ENCODE measurements at regions not wholly inside any gene's neighbourhood (a gene's known extent, or its start where the extent isn't known, plus 50 kb on each side); places are given as distances from the start of the nearest gene placed in this dataset.

DNA sequence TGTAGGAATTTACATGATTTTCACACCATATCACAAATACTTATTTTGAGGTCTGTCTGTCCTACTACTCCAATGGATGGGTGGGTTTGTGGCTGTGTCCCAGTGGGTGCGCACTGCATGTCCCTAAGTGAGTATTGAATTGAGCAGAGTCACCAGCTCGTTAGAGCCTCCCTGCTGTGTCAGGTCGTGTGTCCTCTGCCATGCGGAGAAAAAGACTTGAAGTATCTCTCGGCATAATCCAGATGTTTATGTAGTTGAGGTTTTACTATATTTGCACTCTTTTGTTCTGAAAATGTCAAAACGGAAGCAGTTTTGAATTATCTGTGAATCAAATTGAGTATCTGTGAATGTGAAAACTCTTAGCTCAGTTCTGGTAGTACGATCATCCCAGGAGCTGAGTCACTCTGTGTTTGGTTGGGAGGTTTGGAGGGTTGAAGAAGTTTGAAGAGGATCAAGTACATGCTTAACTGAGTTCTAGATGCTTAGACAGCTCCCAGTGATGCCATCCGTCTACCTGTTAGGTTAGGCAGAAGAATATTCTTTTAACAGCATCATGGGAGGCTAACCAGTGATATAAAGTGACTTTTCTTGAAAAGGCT, 194.2 kb downstream of the TENT4A start:
- intact Hi-C loops (cut with DNase I), result no loop called here

DNA sequence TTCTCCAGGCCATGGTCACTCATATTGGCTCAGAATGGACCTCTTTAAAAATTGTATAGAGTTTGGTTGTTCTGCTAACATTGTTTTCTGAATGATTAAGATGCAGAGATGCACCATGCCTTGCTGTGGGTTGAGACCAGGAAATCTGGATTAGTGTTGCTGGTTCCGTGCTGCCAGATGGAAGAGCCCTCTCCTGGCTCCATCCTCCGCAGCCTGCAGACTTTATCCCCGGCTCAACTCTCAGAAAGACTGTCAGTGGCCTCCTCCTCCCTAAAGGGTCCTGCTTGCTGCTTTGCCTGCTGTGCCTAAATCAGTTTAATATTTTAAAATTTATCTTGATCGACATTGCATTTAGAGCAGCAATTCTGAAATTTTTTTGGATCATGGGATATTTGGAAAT, 196.7 kb downstream of the TENT4A start:
- Histone ChIP-seq H3K9me3 (no peaks in the 10 kb centered on the region), H3K9ac (ENCODE audit: low read depth in 2 of 2, low read length in 2 of 2) (no peak overlapping the region), H3K4me1 (no peaks in the 10 kb centered on the region), H3K27me3 (no peaks in the 10 kb centered on the region), H3K36me3 (no peaks in the 10 kb centered on the region), H3K4me3 (no peak overlapping the region), H3K27ac (no peak overlapping the region)
- DNase-seq, result no peak
- intact Hi-C loops (cut with DNase I), result no loop called here
- TF ChIP-seq, protein P1, sequence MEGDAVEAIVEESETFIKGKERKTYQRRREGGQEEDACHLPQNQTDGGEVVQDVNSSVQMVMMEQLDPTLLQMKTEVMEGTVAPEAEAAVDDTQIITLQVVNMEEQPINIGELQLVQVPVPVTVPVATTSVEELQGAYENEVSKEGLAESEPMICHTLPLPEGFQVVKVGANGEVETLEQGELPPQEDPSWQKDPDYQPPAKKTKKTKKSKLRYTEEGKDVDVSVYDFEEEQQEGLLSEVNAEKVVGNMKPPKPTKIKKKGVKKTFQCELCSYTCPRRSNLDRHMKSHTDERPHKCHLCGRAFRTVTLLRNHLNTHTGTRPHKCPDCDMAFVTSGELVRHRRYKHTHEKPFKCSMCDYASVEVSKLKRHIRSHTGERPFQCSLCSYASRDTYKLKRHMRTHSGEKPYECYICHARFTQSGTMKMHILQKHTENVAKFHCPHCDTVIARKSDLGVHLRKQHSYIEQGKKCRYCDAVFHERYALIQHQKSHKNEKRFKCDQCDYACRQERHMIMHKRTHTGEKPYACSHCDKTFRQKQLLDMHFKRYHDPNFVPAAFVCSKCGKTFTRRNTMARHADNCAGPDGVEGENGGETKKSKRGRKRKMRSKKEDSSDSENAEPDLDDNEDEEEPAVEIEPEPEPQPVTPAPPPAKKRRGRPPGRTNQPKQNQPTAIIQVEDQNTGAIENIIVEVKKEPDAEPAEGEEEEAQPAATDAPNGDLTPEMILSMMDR (IDR thresholded peaks at IDR 0.05), result no peak

More for the DNA sequence above, 194.2 kb downstream of the TENT4A start:
- Histone ChIP-seq H3K27ac (no peak overlapping the region), H3K9me3 (no peaks in the 10 kb centered on the region), H3K27me3 (no peaks in the 10 kb centered on the region), H3K9ac (ENCODE audit: low read depth in 2 of 2, low read length in 2 of 2) (no peak overlapping the region), H3K4me1 (no peaks in the 10 kb centered on the region), H3K36me3 (no peaks in the 10 kb centered on the region), H3K4me3 (no peak overlapping the region)
- TF ChIP-seq, protein P1 (IDR thresholded peaks at IDR 0.05), result no peak
- DNase-seq, result no peak

DNA sequence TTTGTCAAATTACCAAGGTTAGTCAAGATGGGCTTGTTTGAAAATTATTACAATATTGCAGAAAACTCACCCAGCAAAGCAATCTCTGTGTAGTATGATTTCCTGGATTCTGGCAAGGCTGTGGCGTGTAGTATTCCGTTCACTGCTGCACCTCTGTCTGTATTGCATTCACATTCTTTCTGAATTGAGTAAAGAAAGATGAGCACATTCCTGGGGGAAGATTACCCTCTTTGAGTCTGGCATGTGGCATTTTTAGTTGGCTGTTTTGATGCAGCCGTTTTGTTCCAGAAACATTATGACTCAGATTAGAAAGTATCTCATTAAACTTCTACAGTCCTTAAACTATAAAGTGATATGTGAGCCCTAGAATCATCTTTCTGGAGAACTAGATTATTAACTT, 197.7 kb downstream of the TENT4A start:
- TF ChIP-seq, protein P1 (IDR thresholded peaks at IDR 0.05), result no peak
- intact Hi-C loops (cut with DNase I), result no loop called here
- H3K27me3 ChIP-seq, result no peaks in the 10 kb centered on the region
- H3K4me3 ChIP-seq, result no peak overlapping the region
- no peaks in the 10 kb centered on the region for H3K4me1 ChIP-seq
- DNase-seq, result no peak
- no peaks in the 10 kb centered on the region for H3K9me3 ChIP-seq
- no peak overlapping the region for H3K9ac ChIP-seq (ENCODE audit: low read depth in 2 of 2, low read length in 2 of 2)
- no peaks in the 10 kb centered on the region for H3K36me3 ChIP-seq
- no peak overlapping the region for H3K27ac ChIP-seq

DNA sequence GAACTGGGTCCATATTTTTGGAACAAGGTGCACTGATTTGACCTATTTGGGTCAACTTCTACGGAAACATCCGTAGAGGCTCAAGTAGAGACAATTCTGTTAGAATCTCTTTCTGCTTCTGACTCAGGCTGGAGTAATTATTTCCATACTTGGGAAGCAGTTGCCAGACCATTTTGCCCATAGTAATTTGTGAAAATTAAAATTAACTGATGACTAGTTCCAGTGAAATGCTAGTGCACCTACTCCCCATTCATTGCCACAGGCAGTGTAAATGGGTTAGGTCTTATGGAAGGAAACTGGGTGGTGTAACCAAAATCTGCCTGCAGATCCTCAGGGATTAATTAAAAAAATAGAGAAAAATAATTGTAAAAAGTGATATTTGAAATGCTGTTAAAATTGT, 201.1 kb downstream of the TENT4A start:
- intact Hi-C loops (cut with DNase I), result no loop called here
- Histone ChIP-seq H3K27ac (no peak overlapping the region), H3K9me3 (no peaks in the 10 kb centered on the region)

DNA sequence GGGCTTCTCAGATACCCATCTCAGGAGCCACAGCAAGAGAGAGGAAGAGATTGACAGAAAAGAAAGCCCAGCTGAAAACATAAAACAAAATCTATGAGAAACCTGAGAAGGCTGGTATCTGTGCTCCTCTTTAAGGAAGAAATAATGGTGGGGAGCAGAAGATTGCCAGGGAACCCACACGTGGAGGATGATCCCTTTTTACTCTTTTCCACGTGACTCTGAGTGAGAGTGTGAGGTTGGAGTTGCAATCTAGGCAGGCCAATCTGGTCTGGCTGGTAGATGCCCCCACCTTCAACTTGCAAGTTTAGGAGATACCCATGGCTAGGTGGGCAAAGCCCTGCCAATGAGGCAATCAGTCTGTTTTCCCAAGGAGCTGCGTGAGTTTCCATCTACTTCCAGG, 202.3 kb downstream of the TENT4A start:
- H3K36me3 ChIP-seq, result no peaks in the 10 kb centered on the region
- TF ChIP-seq, protein P1 (IDR thresholded peaks at IDR 0.05), result no peak
- H3K4me1 ChIP-seq, result no peaks in the 10 kb centered on the region
- H3K27ac ChIP-seq, result no peak overlapping the region
- no peaks in the 10 kb centered on the region for H3K27me3 ChIP-seq
- no peak overlapping the region for H3K9ac ChIP-seq (ENCODE audit: low read depth in 2 of 2, low read length in 2 of 2)
- no peaks in the 10 kb centered on the region for H3K9me3 ChIP-seq
- no peak for DNase-seq
- intact Hi-C loops (cut with DNase I), result no loop called here
- no peak overlapping the region for H3K4me3 ChIP-seq

More for the DNA sequence above, 201.1 kb downstream of the TENT4A start:
- TF ChIP-seq, protein P1 (IDR thresholded peaks at IDR 0.05), result no peak
- Histone ChIP-seq H3K4me3 (no peak overlapping the region), H3K36me3 (no peaks in the 10 kb centered on the region), H3K4me1 (no peaks in the 10 kb centered on the region), H3K9ac (ENCODE audit: low read depth in 2 of 2, low read length in 2 of 2) (no peak overlapping the region), H3K27me3 (no peaks in the 10 kb centered on the region)
- no peak for DNase-seq
